Omental fat pad (tissue), 2 donors: ENCODE measurements at regions not wholly inside any gene's neighbourhood (a gene's known extent, or its start where the extent isn't known, plus 50 kb on each side); places are given as distances from the start of the nearest gene placed in this dataset. TPM values are rescaled to one million over a fixed set of nuclear protein-coding genes. Genes with fewer than 3 reads are reported as not detected.
"Not testable (repeated sequence)": the region's sequence is repeated elsewhere in the genome, so short reads cannot be mapped to it uniquely, and the experiment has no call there.

Experiments
- ATAC-seq: fragments of 150-250 bp; one replicate; pipeline ENCODE4 v1.9.1; 2016; ENCODE audit warnings: mild to moderate bottlenecking, moderate library complexity; ENCODE audit not compliant: low FRiP score
- DNase-seq: peaks from one replicate; pipeline ENCODE4 v3.0.0-alpha.2; 2019; ENCODE audit warnings: low spot score
- small RNA-seq: library from RNA; depleted of rRNA; stranded (forward); fragments of <200 nt; gene quantifications from one replicate; pipeline ENCODE3, GENCODE V24; 2016

DNA sequence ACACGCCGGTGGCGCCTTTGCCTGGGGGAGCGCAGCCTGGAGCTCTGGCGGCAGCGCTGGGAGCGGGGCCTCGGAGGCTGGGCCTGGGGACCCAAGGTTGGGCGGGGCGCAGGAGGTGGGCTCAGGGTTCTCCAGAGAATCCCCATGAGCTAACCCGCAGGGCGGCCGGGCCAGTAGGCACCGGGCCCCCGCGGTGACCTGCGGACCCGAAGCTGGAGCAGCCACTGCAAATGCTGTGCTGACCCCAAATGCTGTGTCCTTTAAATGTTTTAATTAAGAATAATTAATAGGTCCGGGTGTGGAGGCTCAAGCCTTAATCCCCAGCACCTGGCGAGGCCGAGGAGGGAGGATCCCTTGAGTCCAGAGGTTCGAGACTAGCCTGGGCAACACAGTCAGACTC, 132.2 kb downstream of the POTEH start:
- DNase-seq, ATAC-seq: not testable (repeated sequence)

DNA sequence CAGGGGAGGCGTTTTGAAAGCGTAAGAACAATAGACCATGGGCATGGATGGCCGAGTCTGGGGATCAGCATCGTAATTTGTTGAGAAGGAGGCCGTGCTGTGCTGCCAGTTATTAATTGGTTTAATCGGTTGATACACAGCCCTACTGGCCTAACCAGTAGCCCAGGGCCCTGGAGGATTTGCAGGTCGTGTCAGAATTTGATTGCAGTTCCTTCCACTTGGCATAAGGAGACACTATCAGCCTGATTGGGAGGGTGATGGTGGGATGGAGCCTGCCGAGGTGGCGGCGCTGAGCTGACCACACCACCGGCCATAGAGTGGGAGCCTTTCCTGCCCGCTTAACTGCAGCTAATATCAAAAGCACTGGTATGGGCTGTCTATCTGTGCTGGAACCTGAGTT, 133.4 kb downstream of the POTEH start:
- ATAC-seq, DNase-seq: not testable (repeated sequence)

DNA sequence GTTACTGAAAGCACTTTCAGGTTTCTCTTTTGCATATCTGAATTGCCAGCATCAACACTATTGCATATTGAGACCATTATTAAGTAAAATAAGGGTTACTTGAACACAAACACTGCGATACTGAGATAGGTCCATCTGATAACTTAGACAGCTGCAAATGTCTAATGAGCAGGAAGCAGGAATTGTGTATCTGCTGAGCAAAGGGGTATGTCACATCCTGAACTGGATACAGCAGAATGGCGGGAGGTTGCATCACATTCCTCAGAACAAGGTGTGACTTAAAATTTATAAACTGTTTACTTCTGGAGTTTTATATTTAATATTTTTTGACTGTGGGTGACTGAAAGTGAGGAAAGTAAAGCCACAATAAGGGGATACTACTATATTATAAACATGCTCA, 142.4 kb downstream of the POTEH start:
- ATAC-seq, DNase-seq: not testable (repeated sequence)

DNA sequence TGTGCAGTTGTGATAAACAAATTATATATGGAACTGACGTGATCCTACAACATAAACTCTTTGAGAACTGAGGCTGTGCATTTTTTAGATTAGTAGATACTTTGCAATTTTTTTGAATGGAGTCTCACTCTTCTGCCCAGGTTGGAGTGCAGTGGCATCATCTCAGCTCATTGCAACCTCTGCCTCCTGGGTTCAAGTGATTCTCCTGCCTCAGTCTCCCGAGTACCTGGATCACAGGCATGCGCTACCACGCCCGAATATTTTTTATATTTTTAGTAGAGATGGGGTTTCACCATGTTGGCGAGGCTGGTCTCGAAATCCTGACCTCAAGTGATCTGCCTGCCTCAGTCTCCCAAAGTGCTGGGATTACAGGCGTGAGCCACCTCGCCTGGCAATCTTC, 145.9 kb downstream of the POTEH start:
- not testable (repeated sequence) for DNase-seq, ATAC-seq

DNA sequence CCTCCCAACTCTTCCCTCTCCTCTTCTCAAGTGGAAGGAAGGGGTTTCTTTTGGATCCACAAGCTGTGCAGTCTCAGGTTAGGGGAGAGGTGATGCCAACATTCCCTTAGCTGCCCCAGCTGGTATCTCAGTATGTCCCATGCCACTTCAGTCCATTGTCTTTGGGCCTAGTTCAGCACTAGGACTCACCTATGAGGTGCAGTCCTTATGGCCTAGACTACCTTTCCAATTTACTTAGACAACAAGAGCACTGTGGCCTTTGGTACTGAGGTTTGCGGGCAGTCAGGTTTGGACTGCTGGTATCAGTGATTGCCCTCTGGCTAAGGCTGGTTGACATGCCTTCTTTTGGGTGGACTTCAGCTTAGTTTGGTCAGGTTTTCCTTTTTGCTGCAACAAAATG, 159.9 kb downstream of the POTEH start:
- not testable (repeated sequence) for ATAC-seq, DNase-seq

DNA sequence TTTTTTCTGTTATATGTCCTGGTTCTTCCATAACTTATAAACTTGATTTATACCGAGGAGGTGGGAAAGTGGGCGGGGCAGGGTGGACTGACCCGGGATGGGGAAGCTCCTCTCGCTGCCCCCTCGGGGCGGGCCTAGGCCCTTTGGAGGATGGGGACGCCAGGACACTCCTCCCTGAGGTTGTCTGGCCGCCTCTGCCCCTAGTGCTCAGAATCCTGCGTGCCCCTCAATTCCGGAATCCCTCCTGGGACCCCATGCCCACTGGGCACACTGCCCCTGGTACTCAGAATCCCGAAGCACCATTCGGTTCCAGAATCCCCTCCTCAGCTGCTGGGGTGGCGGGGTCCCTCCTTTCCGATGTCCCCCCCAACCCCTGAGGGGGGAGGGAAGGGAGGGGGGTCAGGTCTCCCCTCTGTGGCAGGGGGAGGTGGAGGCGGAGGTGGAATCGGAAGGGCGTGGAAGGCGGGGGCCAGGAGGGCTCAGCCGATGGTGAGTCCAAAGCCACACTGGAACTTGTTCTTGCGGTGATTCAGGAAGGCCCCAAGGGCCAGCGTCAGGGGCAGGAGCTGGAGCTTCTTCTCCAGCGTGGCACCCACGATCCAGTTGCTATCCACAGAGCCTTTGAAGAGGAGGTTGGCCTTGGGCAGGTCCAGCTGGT, 164.0 kb downstream of the POTEH start:
- not testable (repeated sequence) for ATAC-seq, DNase-seq

DNA sequence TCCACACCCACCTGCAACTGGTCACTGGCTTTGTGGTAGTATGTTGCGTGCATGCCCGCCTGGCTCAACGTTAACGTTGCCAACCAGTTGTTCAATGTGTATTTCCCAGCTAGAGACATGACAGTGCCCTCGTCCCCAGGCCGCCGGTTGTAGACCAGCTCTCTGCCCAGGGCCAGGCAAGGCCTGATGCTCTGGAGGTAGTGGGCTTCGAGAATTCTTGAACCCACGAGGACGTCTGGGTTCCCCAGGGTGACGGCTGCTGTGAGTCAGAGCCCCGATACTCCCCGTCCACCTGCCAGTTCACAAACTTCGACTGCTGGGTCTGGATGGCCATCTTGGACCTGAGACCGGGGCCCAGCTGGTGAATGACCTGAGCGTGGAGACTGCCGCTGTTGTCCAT, 164.6 kb downstream of the POTEH start:
- not testable (repeated sequence) for ATAC-seq
- peak; percentile 22 for DNase-seq

DNA sequence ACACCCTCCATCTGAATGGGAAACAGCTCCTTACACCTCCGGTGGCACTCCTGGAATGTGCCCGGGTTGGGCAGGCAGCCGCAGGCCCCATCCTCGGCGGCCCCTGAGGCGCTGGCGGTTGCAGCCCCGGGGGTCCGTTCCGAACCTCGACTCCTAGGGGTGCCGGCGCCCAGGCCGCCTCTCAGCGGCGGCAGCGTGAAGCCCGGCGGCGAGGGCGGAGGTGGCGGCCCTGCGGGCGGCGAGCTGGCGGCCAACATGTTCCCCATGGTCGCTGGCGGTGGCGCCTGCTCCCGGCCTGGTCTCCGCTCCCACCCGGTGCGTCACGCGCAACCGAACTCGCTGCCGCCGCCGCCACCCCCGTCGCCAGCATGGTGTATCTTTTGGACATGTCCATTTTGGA, 165.2 kb downstream of the POTEH start:
- not testable (repeated sequence) for DNase-seq, ATAC-seq

DNA sequence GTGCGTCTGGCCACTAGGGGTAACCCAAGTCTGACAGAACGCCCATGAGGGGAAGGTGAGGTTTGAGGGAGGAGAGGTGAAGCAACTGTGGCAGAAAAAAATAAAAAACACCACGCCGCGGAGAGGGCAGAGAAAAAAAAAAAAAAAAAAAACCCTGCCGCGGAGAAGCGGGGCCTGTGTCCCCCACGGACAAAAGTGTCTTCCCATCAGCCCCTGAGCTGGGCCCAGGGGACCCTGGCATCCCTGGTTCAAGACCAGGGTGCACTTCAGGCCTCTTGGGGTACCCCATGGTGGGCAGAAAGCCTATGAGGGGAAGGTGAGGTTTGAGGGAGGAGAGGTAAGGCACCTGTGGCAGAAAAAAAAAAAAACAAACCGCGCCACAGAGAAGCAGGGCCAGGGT, 191.1 kb downstream of the POTEH start:
- not testable (repeated sequence) for ATAC-seq, DNase-seq

DNA sequence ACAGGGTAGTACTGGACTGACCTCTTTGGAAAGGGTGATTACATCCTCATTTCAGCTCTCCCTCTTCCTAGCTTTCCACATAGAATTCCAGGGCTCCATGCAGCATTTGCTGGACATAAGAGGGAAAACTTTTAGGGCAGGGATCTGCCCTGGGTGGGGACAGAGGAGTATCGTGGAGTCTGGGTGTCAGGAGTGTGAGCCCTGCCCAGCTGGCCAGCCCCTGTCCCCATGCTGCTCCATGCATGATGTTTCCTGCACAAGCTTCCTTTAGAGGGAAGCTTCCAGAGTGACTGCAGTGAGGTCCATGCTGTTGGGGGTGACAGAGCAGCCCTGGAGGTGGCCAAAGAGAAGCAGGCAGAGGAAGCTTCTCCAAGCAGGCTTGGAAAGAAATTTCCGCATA, 214.5 kb downstream of the POTEH start:
- DNase-seq, ATAC-seq: not testable (repeated sequence)

DNA sequence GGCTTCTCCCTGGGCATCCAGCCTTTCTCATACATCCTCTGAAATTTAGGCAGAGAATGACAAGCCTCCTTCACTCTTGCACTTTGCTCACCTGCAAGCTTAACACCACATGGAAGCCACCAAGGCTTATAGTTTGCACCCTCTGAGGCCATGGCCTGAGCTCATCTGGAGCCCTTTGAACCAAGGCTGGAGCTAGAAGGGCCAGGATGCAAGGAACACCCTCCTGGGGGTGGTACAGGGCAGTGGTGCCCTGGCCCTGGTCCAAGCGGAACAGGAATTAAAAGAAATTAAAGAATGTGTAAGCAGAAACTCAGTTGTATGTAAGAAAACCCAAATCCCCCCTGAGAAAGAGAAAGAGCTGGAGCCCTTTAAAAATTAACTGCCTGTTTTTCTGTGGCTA, 221.9 kb downstream of the POTEH start:
- not testable (repeated sequence) for DNase-seq, ATAC-seq

DNA sequence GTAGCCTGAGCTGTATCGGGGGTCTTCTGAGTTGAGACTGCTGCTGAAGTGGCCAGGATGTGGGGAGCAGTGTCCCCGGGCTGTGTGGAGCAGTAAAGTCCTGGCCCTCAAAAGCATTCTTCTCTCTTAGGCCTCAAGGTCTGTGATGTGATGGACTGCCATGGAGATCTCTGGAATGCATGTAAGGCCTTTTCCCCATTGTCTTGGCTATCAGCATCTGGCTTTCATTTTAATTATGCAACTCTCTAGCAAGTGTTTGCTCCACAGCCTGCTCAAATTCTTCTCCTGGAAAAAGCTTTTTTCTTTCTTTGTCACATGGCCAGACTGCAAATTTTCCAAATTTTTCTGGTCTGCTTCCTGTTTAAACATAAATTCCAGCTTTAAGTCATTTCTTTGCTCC, 229.3 kb downstream of the POTEH start:
- ATAC-seq, result not testable (repeated sequence)

DNA sequence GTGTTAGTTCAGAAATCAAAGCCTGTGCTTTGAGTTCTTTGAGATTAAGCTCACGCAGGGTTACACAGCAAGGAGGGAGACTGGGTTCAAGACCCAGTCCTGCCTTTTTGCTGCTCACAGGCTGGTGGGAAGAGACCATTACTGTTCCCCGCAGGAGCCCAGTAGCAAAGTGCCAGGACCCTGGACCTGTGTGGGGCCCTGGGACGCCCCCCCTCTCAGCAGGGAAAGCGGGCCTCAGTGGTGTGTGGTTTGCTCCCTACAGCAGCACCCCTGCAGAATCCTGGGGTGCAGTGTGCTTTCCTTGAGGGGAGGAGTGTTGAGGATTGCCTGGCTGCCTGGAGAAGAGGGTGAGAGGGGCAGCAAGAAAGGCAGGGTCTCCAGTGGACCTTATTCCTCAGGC, 231.1 kb downstream of the POTEH start:
- ATAC-seq, DNase-seq: not testable (repeated sequence)

More for the DNA sequence above, 229.3 kb downstream of the POTEH start:
- not testable (repeated sequence) for DNase-seq

DNA sequence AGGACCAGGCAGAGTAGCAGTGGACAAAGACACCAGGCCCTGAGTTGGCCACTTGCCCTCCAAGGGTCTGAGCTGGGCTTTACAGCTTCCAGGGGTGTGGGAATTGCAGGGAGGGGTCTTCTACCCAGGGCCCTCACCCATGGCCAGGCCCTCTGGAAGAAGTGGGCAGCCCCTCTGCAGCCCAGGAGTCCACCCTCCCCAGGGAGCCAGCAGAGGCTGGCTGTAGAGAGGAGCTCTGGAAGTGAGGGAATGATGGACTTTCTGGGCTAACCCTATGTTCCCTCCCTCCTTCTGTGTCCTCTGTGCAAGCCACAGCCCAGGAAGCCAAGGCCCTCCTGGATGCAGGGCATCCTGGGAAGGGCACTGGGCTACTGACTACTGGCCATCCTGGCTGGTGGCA, 232.3 kb downstream of the POTEH start:
- peak; percentile 46 for ATAC-seq
- DNase-seq, result not testable (repeated sequence)

DNA sequence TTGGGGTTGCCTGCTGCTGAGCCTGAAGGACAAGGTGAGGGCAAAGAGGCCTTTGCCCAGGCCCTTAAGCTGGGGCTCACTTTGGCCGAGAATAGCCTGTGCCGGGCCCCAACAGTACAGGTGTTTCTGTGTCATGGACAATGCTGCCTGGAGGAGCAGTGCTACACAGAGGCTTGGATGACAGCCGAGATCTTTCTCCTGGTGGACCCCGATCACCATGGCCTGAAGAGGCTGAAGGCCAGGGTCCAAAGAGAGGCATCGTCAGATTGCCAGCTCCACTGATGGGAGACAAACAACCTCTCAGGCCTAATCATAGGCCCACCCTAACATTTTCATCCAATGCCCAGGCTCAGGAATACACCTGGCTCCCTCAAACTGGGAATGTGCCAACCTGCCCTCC, 232.8 kb downstream of the POTEH start:
- not testable (repeated sequence) for DNase-seq, ATAC-seq

DNA sequence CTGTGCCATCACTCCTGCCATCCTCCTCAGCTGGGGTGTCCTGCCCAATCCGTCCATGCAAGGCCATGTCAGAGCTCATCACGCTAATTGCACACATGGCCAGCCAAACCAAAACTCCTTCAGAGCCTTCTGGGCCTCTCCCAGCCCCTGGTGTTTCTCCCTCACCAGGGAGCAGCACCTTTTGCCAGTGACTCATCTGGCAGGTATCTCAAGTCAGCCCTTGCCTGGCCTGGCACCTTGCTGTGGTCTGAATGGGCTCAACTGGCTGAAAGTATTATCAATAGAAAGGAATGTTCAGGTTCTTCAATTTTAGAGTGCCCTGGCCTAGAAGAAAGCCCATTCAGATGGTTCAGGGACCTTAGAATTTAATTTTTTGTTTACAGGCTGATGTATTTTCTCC, 235.0 kb downstream of the POTEH start:
- DNase-seq, ATAC-seq: not testable (repeated sequence)

DNA sequence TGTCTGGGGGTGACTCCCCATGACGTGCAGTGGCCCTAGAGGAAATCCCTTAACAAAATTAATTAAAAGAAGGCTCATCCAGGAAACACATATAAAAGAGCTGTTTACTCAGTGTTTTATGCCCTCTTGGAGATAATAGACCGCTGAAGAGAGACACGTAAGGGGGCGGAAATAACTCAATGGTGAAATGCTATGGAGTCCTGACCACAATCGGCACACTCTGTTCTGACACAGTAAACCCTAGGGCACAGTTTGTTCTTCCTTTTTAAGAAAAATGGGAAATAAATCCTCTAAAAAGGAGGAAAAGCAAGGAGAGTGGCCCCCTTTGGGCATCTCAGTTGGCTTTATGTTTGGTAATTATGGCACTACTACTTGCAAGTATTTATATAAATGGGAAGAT, 237.3 kb downstream of the POTEH start:
- not testable (repeated sequence) for DNase-seq, ATAC-seq

Small RNA genes lying in the stretch of these regions (small RNA-seq; reads per million reads assigned to genes)
- not detected for gene AP000522.1
